SK-N-SH treated with all-trans-retinoic acid at 6 μM for 48 hours (cell line): ENCODE measurements at regions not wholly inside any gene's neighbourhood (a gene's known extent, or its start where the extent isn't known, plus 50 kb on each side); places are given as distances from the start of the nearest gene placed in this dataset.

Experiments used
- ATAC-seq: fragments of 200-7000 bp; cut with Tn5 transposase; 3 replicates; pipeline ENCODE4 v1.9.1; 2020; ENCODE audit warnings: mild to moderate bottlenecking, moderate library complexity
- ARNTL ChIP-seq: fragments of 450-650 bp; formaldehyde crosslinking; IDR thresholded peaks from 2 replicates; pipeline ENCODE4 v1.5.0; 2020; ENCODE audit warnings: low read depth, mild to moderate bottlenecking, moderate library complexity, borderline replicate concordance
- BACH2 ChIP-seq: fragments of 250-450 bp; sonication (Bioruptor Pico); IDR thresholded peaks from 2 replicates; pipeline ENCODE4 v1.9.0; 2021; ENCODE audit warnings: mild to moderate bottlenecking, borderline replicate concordance
- CREB5 ChIP-seq: fragments of 250-450 bp; sonication (Bioruptor Pico); IDR thresholded peaks from 2 replicates; pipeline ENCODE4 v1.5.1; 2020; ENCODE audit warnings: low read depth, mild to moderate bottlenecking, moderate library complexity
- CSDC2 ChIP-seq: fragments of 250-450 bp; sonication (Bioruptor Pico); IDR thresholded peaks from 2 replicates; pipeline ENCODE4 v1.5.0; 2020; ENCODE audit warnings: mild to moderate bottlenecking, moderate library complexity
- CSRNP3 ChIP-seq: fragments of 250-450 bp; sonication (Bioruptor Pico); IDR thresholded peaks from 2 replicates; pipeline ENCODE4 v1.5.1; 2021; ENCODE audit warnings: mild to moderate bottlenecking, moderate library complexity
- ESRRG ChIP-seq: fragments of 250-450 bp; sonication (Bioruptor Pico); IDR thresholded peaks from 2 replicates; pipeline ENCODE4 v1.6.1; 2021; ENCODE audit warnings: mild to moderate bottlenecking
- GLIS3 ChIP-seq: fragments of 250-450 bp; sonication (Bioruptor Pico); IDR thresholded peaks from 2 replicates; pipeline ENCODE4 v1.5.0; 2020; ENCODE audit warnings: mild to moderate bottlenecking, moderate library complexity
- ISL1 ChIP-seq: fragments of 250-450 bp; sonication (Bioruptor Pico); IDR thresholded peaks from 2 replicates; pipeline ENCODE4 v2.1.2; 2022; ENCODE audit warnings: mild to moderate bottlenecking, moderate library complexity
- OSR1 ChIP-seq: fragments of 250-450 bp; sonication (Bioruptor Pico); IDR thresholded peaks from 2 replicates; pipeline ENCODE4 v1.8.0; 2022; ENCODE audit warnings: moderate library complexity, mild to moderate bottlenecking, inconsistent platforms
- PATZ1 ChIP-seq: fragments of 250-450 bp; sonication (Bioruptor Pico); IDR thresholded peaks from 2 replicates; pipeline ENCODE4 v1.8.0; 2020; ENCODE audit warnings: mild to moderate bottlenecking, moderate library complexity, borderline replicate concordance
- POU6F1 ChIP-seq: fragments of 250-450 bp; sonication (Bioruptor Pico); IDR thresholded peaks from 2 replicates; pipeline ENCODE4 v1.8.0; 2021; ENCODE audit warnings: low read depth, mild to moderate bottlenecking, moderate library complexity, borderline replicate concordance
- PPARA ChIP-seq: fragments of 250-450 bp; sonication (Bioruptor Pico); IDR thresholded peaks from 2 replicates; pipeline ENCODE4 v1.5.0; 2020; ENCODE audit warnings: mild to moderate bottlenecking, borderline replicate concordance
- RARB ChIP-seq: fragments of 250-450 bp; sonication (Bioruptor Pico); IDR thresholded peaks from 2 replicates; pipeline ENCODE4 v1.8.0; 2021; ENCODE audit warnings: mild to moderate bottlenecking, moderate library complexity
- SNAI2 ChIP-seq: fragments of 250-450 bp; sonication (Bioruptor Pico); IDR thresholded peaks from 2 replicates; pipeline ENCODE4 v1.5.0; 2020; ENCODE audit warnings: mild to moderate bottlenecking, moderate library complexity
- TCF4 ChIP-seq: fragments of 250-450 bp; sonication (Bioruptor Pico); IDR thresholded peaks from 2 replicates; pipeline ENCODE4 v1.8.0; 2021; ENCODE audit warnings: mild to moderate bottlenecking, moderate library complexity, borderline replicate concordance
- TSHZ2 ChIP-seq: fragments of 250-450 bp; sonication (Bioruptor Pico); IDR thresholded peaks from 2 replicates; pipeline ENCODE4 v1.5.0; 2020; ENCODE audit warnings: mild to moderate bottlenecking, moderate library complexity
- ZFP3 ChIP-seq: fragments of 250-450 bp; sonication (Bioruptor Pico); IDR thresholded peaks from 2 replicates; pipeline ENCODE4 v1.5.0; 2020; ENCODE audit warnings: mild to moderate bottlenecking, moderate library complexity
- ZFP30 ChIP-seq: fragments of 450-650 bp; formaldehyde crosslinking; IDR thresholded peaks from 2 replicates; pipeline ENCODE4 v1.5.0; 2022; ENCODE audit warnings: mild to moderate bottlenecking, moderate library complexity
- ZNF565 ChIP-seq: fragments of 450-650 bp; formaldehyde crosslinking; conservative IDR thresholded peaks from 2 replicates; pipeline ENCODE4 v1.5.0; 2020; ENCODE audit warnings: low read depth, mild to moderate bottlenecking, moderate library complexity
- ZNF70 ChIP-seq: fragments of 450-650 bp; formaldehyde crosslinking; IDR thresholded peaks from 2 replicates; pipeline ENCODE4 v1.5.0; 2020; ENCODE audit warnings: mild to moderate bottlenecking, moderate library complexity
- ZNF8 ChIP-seq: fragments of 450-650 bp; formaldehyde crosslinking; IDR thresholded peaks from 2 replicates; pipeline ENCODE4 v1.5.0; 2020; ENCODE audit warnings: mild to moderate bottlenecking, moderate library complexity

- TF ChIP-seq TSHZ2 (CRISPR knock-in tag) (no peak), CSRNP3 (no peak), ZNF8 (no peak), ISL1 (CRISPR knock-in tag) (no peak)
Measured at GRCh38 chr4:111933703-111934102, 211.6 kb upstream of the FAM241A start (continued).

- ATAC-seq = no peak
- no peak for TF ChIP-seq POU6F1 (CRISPR knock-in tag)
- no peak for TF ChIP-seq ZNF70 (CRISPR knock-in tag)
- no peak for TF ChIP-seq ARNTL
- TF ChIP-seq CREB5 (CRISPR knock-in tag) = no peak
- TF ChIP-seq CSDC2 (CRISPR knock-in tag) = no peak
- no peak for TF ChIP-seq SNAI2 (CRISPR knock-in tag)
- TF ChIP-seq GLIS3 = no peak
- no peak for TF ChIP-seq ESRRG
- TF ChIP-seq ZFP30 (CRISPR knock-in tag) = no peak
- no peak for TF ChIP-seq TCF4 (CRISPR knock-in tag)
Measured at GRCh38 chr4:111934314-111934713, 210.9 kb upstream of the FAM241A start.

GRCh38 chr4:111937368-111937767 lies 207.9 kb upstream of the FAM241A start:
- TF ChIP-seq PATZ1 (CRISPR knock-in tag) (no peak), BACH2 (CRISPR knock-in tag) (no peak), ZNF70 (CRISPR knock-in tag) (no peak), ARNTL (no peak), ISL1 (CRISPR knock-in tag) (no peak), PPARA (CRISPR knock-in tag) (no peak), ZFP30 (CRISPR knock-in tag) (no peak), OSR1 (no peak), GLIS3 (no peak), CSRNP3 (no peak), ZNF8 (no peak), RARB (CRISPR knock-in tag) (no peak), ZFP3 (CRISPR knock-in tag) (no peak), ZNF565 (CRISPR knock-in tag) (no peak), TSHZ2 (CRISPR knock-in tag) (no peak), POU6F1 (CRISPR knock-in tag) (no peak), SNAI2 (CRISPR knock-in tag) (no peak), TCF4 (CRISPR knock-in tag) (no peak)
- TF ChIP-seq, all 23 proteins: peak for 0
- ATAC-seq = peak; percentile 88
